Hindlimb muscle (tissue), 1 donor: ENCODE measurements at regions not wholly inside any gene's neighbourhood (a gene's known extent, or its start where the extent isn't known, plus 50 kb on each side); places are given as distances from the start of the nearest gene placed in this dataset.
"Not testable (repeated sequence)": the region's sequence is repeated elsewhere in the genome, so short reads cannot be mapped to it uniquely, and the experiment has no call there.

ENCODE experiments used
- DNase-seq: peaks from one replicate; pipeline ENCODE4 v3.0.0-alpha.2; 2013

DNA sequence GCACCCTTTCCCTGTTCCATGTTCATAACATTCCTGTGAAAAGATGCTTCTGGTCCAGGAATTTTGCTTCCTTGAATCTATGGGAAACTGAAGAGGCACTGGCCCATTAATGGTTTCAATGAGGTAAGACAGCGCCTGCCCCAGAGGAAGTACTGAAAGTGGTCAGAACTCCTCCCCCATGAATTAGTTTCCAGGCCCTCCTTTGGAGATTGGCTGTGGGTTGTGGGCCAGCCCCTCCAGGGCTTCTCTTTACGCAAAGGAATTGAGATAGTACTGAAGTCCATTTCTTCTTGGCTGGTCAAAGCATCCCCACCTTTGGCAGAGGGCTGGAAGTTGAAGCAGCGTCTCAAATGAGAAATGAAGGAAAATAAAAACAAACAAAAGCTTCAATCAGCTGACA, 175.5 kb downstream of the POLR2M start:
- no peak for DNase-seq

DNA sequence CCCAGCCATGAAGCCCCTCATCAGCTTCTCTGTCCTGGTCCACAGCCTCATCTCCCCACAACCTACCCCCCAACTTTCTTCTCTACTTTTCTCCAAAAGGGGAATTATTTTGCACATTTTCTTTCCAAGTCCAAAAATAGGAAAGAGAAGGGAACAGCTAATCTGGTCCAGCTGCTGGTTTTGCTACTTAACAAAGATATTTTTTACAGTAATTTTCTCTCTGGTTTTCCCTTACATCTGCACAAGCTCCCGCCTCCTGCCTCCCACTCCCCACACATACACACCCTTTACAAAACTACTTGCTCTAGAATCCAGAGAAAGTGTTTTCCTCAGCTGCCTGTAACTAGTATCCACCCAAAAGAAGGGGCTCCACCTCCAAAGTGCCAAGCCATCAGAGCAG, 177.2 kb downstream of the POLR2M start:
- peak; percentile 41 for DNase-seq

DNA sequence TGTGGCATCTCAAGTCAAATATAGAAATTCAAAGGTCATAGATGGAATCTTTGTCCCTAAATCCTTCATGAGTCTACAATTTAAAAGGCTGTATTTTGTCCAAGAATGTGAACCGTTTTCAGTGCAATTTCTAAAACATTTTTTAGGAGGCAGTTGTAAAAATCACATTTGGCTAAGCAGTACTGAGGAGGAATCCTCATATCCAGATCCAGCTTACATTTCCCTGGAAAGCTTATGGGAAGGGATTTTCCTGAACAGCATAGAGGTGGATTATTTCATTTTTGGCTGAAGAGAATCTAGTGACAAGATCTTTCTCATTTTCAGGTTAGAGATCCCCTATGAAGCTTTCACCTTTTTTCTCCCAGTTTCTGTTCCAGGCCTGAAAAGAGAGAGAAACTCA, 178.4 kb downstream of the POLR2M start:
- DNase-seq: no peak

DNA sequence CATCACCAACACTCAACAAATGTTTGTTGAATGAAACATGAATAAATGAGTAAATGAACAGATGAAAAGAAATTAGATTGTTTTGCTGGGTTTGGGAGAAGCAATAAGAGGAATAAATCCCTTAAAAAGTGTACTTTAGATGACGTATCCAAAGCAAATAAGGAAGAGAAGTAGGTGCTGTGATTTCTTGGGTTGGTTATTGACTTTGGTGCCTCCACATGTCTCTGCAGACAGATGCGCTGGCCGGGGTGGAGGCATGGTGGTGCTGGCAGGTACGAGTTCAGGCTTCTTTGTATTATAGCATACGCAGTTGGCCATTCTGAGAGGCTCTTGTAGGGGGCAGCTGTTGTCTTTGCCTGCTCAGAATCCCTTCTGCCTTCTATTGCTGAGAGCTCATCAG, 178.9 kb downstream of the POLR2M start:
- no peak for DNase-seq

DNA sequence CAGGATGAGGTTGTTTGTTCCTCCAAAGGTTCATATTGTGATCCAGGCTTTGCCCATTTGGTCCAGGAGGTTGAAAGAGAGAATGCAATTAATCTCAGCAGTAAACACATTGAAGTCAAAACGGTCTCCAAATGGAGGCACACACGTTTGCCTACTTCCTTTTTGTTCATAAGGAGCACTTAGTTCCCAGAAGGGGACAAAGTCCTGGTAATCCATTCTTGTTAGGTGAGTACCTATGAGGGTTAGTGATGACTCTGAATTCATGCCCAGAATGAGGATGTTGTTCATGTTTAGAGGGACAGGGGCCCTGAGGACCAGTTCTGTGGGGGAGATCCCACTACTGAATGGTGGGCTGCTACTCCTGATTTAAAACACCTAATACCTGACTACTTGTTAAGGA, 177.7 kb downstream of the ALDH1A2 start:
- no peak for DNase-seq

DNA sequence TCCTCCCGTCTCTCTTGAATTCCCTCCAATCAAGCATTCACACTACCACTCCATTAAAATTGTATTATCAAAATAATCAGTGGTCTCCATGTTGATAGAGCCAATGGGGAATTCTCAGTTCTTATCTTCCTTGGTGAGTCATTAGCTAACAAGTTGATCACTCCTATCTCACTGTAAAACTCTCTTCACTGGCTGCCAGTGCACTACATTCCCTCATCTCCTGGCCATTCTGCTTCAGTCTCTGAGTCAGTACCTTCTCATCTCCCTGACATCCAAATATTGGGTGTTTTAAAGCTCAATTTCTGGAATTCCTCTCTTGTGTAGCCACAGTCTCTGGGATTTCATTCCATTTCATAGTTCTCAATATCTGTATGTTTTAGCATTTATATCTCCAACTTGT, 175.2 kb downstream of the ALDH1A2 start:
- no peak for DNase-seq

DNA sequence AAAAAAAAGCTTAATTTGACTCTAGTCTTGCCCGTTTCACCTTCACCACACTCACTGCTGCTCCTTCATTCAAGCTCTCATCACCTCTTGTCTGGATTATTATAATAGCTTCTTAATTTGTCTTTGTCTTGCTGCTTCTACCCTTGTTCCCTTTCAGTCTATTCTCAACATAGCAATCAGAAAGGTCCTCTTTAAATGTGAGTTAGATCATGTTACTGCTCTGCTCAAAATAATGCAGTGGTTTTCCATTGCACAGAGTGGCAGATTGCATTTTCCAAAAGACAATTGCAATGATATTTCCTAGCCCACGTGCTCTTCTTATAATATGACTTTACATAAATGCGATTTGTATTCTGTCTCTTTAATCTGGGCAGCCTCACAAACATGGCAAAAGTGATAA, 174.6 kb downstream of the ALDH1A2 start:
- DNase-seq: no peak

DNA sequence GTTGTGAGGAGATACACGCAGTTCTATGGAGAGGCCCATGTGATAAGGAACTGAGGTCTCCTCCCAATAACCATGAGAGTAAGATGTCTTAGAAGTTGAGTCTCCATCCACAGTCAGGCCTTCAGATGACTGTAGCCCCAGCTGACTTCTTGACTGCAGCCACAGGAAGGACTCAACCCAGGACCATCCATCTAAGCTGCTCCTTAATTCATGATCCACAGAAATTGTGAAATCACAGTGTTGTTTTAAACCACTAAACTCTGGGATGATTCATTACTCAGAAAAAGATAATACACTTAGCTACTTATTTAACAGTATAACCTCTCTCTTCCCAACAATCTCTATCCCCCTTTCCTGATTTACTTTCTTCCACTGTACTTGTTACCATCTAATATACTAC, 173.3 kb downstream of the ALDH1A2 start:
- no peak for DNase-seq

DNA sequence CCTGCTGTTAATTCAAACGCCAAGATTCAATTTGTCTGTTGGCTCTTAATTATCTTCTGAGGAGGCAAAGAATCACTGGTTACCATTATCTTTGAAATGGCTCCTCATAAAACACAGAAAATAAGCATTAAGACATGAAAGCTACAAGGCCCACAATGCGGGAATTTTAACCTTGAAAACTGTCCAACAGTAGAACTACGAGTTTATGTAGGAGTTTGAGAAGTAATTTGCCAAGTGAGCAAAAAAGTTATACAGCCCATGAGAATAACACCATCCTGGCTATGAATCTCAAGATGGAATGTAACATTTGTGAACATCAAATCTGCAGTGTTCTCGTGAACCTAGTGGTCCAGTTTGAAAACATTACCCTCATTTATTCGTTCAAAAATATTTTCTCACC, 172.5 kb downstream of the ALDH1A2 start:
- no peak for DNase-seq

DNA sequence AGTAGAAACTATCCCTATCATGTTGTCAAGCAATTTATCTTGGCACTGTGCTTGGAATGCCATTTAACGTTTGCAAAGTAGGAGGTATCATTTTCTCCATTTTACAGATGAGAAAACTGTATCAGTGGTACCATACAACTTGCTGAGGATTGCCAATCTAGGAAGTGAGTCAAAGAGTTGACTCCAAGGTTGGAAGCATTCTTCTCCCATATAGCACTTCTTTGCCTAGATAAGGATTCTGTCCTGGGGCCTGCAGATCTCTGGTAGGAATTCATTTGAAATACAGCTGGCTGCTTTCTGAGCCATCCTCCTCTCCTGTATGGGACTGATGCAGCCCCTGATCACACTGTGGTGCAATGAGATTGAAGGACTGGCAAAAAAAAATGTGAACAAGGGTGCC, 170.2 kb downstream of the ALDH1A2 start:
- DNase-seq: no peak

DNA sequence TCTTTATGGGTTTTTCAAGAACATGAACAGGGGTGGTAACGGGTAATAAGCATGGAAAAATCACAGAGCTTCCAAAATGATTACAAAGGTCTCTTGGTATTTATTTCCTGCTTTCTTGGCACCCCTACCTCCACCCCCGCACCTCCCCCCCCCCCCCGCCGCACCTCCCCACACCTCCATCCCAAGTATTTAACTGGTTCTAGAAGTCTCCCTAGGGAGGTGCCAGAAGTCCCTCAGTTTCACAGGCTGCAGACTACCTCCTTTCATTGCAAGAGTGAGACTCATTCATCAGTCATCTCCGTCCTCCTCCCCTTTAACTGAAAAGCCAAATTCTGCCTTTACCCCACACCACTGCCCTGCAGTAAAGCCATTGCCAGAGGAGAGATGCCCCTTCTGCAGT, 169.4 kb downstream of the ALDH1A2 start:
- no peak for DNase-seq

DNA sequence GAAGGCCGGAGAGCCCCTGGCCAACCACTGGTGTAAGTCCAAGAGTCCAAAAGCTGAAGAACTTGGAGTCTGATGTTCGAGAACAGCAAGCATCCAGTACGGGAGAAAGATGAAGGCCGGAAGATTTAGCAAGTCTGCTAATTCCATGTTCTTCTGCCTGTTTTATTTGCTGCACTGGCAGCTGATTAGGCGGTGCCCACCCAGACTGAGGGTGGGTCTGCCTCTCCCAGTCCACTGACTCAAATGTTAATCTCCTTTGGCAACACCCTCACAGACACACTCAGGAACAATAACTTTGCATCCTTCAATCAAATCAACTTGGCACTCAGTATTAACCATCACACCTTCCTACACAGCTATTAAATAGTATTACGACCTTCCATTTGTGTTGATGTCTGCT, 168.6 kb downstream of the ALDH1A2 start:
- DNase-seq: not testable (repeated sequence)

DNA sequence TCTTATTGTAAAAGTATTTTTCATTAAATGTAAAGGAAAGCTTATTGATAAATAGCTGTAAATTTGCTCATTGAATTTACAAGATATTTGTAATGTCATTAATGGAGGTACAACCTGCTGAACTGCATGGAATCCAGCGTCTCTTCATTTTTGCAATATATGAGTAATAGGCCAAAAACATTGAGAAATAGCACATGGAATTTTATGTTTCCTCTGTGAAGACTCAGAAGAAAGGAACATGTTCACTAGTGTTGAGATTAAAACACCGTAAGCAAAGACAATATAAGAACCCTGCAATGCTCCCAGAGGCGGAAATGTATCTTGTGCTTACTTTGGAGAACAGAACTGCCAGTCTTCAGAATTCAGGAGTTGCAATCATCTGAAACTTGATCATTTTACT, 167.6 kb downstream of the ALDH1A2 start:
- no peak for DNase-seq

DNA sequence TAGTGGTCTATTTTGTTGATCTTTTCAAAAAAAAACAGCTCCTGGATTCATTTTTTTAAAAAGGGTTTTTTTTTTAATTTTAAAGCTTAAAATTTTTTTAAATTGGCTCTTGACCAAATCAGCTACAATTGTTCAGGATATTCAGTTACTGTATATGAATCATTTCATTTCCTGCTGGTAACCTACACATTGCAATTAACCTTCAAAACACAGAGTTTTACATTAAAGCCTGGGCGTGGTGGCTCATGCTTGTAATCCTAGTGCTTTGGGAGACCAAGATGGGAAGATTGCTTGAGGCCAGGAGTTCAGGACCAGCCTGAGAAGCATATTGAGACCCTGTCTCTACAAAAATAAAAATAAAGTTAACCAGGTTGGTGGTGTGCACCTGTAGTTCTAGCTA, 163.4 kb downstream of the ALDH1A2 start:
- DNase-seq: no peak
